ENCODE measurements at regions not wholly inside any gene's neighbourhood (a gene's known extent, or its start where the extent isn't known, plus 50 kb on each side); places are given as distances from the start of the nearest gene placed in this dataset.
A peak's percentile ranks its signal among the peaks of the same experiment; 100 is the strongest.

DNA sequence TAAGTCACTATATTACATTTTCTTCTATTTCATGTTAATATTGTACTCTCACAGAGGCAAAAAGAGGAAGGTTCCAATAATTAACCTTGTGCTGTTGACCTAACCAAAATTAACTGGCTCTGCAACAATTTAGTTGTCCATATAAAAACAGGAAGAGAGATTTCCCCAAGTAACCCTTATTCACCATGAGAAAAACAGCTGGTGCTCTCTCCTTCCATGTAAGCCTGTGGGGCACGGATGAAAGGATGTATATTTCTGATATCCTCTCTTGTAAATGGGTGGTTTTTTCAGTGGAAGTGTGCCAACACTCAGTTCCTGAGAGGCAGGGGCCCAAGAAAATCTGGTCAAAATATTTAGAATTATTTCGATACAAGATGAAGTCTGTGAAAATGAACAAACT is 358.1 kb downstream of the CRPPA start:
- Histone ChIP-seq H3K4me1 (ENCODE audit: control insufficient read depth in 2 of 2, insufficient read depth in 2 of 2, low read length in 2 of 2) (no peaks in the 10 kb centered on the region), H3K36me3 (ENCODE audit: control insufficient read depth in 2 of 3, insufficient read depth in 3 of 3, low read length in 3 of 3) (no peaks in the 10 kb centered on the region), H3K4me3 (ENCODE audit: low read length) (no peak overlapping the region), H3K9me3 (ENCODE audit: control insufficient read depth in 2 of 3, low read length in 3 of 3) (no peaks in the 10 kb centered on the region), H3K27me3 (ENCODE audit: control insufficient read depth in 2 of 2, insufficient read depth in 2 of 2, low read length in 2 of 2) (no peaks in the 10 kb centered on the region), H3K27ac (ENCODE audit: low read depth, low read length) (no peak overlapping the region)
- H3K27me3 Mint-ChIP-seq, result peaks cover 0 to 9% (median 0%) of the 10 kb centered on the region in 5 donors
- intact Hi-C loops (cut with micrococcal nuclease), result no loop called here
- no peaks in the 10 kb centered on the region for H3K9me3 Mint-ChIP-seq
- ChIA-PET POLR2A (no interaction called here), CTCF (no interaction called here)
- H3K27ac Mint-ChIP-seq, result no peak overlapping the region
- DNase-seq, result no peak
- no peaks in the 10 kb centered on the region for H3K4me1 Mint-ChIP-seq
- no peak overlapping the region for H3K4me3 Mint-ChIP-seq
- no peak for ATAC-seq
- H3K36me3 Mint-ChIP-seq, result no peaks in the 10 kb centered on the region

DNA sequence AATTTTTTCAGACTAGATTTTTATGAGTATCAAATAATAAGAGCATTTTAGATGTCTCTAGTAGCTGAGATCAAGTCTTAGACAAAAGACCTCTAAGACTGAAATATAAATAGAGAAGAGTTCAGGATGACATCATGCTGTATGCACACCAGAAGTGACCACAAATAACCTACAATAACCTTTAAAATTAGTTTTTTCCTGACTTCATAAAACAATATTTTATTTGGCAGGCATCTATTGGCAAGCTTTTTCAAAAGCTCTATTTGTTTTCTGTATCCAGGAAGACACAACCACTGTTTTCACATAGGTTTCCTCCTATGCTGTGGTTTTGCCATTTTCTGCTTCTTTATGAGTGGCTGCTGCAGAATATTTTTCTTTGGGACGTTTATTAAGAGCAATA is 359.1 kb downstream of the CRPPA start:
- Mint-ChIP-seq H3K9me3 (no peaks in the 10 kb centered on the region), H3K36me3 (no peaks in the 10 kb centered on the region), H3K4me3 (no peak overlapping the region), H3K4me1 (no peaks in the 10 kb centered on the region), H3K27ac (no peak overlapping the region), H3K27me3 (peaks cover 0 to 9% (median 0%) of the 10 kb centered on the region in 5 donors)
- Histone ChIP-seq H3K27ac (ENCODE audit: low read depth, low read length) (no peak overlapping the region), H3K27me3 (ENCODE audit: control insufficient read depth in 2 of 2, insufficient read depth in 2 of 2, low read length in 2 of 2) (no peaks in the 10 kb centered on the region), H3K4me3 (ENCODE audit: low read length) (no peak overlapping the region), H3K9me3 (ENCODE audit: control insufficient read depth in 2 of 3, low read length in 3 of 3) (no peaks in the 10 kb centered on the region), H3K4me1 (ENCODE audit: control insufficient read depth in 2 of 2, insufficient read depth in 2 of 2, low read length in 2 of 2) (no peaks in the 10 kb centered on the region), H3K36me3 (ENCODE audit: control insufficient read depth in 2 of 3, insufficient read depth in 3 of 3, low read length in 3 of 3) (no peaks in the 10 kb centered on the region)
- CTCF ChIA-PET, result no interaction called here
- ATAC-seq (peak; percentile 27), DNase-seq (no peak)
- POLR2A ChIA-PET, result no interaction called here
- intact Hi-C loops (cut with micrococcal nuclease), result no loop called here

DNA sequence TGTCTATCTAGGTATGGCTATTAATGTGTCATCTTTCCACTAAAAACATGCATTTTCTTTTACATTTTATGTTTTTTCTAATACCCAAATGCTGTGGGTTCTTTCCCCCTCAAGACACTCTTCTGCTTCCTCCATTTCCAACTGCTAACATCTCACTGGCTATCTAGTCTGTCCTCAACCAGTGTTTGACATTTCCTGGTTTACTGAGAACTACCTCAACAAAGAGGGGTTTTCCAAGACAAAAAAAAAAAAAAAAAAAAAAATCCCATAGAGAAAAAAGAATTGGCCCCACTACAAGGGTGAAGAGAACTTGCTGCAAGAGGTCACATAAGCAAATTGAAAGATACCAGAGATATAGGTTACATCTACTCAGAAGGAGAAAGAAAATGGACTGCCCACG is 359.7 kb downstream of the CRPPA start:
- no peaks in the 10 kb centered on the region for H3K9me3 ChIP-seq (ENCODE audit: control insufficient read depth in 2 of 3, low read length in 3 of 3)
- H3K27me3 ChIP-seq (ENCODE audit: control insufficient read depth in 2 of 2, insufficient read depth in 2 of 2, low read length in 2 of 2), result no peaks in the 10 kb centered on the region
- H3K36me3 ChIP-seq (ENCODE audit: control insufficient read depth in 2 of 3, insufficient read depth in 3 of 3, low read length in 3 of 3), result no peaks in the 10 kb centered on the region
- no peaks in the 10 kb centered on the region for H3K4me1 ChIP-seq (ENCODE audit: control insufficient read depth in 2 of 2, insufficient read depth in 2 of 2, low read length in 2 of 2)
- intact Hi-C loops (cut with micrococcal nuclease), result no loop called here
- POLR2A ChIA-PET, result no interaction called here
- H3K4me3 ChIP-seq (ENCODE audit: low read length), result no peak overlapping the region
- no peaks in the 10 kb centered on the region for H3K9me3 Mint-ChIP-seq
- no peak overlapping the region for H3K27ac Mint-ChIP-seq
- no peak overlapping the region for H3K4me3 Mint-ChIP-seq
- CTCF ChIA-PET, result no interaction called here
- H3K27ac ChIP-seq (ENCODE audit: low read depth, low read length), result no peak overlapping the region
- DNase-seq, result no peak
- no peaks in the 10 kb centered on the region for H3K4me1 Mint-ChIP-seq
- peaks cover 0 to 9% (median 0%) of the 10 kb centered on the region in 5 donors for H3K27me3 Mint-ChIP-seq
- no peaks in the 10 kb centered on the region for H3K36me3 Mint-ChIP-seq
- ATAC-seq, result no peak

DNA sequence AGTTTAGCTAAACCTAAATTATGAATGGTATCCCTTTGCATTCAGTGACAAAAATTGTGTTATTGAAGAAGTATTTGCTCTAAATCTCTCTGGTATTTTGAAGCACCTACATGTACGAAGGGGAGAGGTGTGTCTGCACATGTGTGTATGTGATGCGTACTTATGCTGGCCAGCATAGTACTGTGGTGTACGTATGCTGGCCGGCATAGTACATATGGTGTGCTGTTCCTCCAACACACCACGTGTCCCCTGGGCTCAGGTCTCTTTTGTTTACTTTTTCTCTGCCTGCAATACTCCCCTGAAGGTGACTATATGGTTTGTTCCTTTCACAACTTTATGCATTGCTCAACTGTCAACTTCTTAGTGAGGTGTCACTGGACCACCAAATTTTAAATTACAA is 360.3 kb downstream of the CRPPA start:
- no peak overlapping the region for H3K27ac ChIP-seq (ENCODE audit: low read depth, low read length)
- no peak for ATAC-seq
- H3K36me3 ChIP-seq (ENCODE audit: control insufficient read depth in 2 of 3, insufficient read depth in 3 of 3, low read length in 3 of 3), result no peaks in the 10 kb centered on the region
- intact Hi-C loops (cut with micrococcal nuclease), result no loop called here
- no peaks in the 10 kb centered on the region for H3K27me3 ChIP-seq (ENCODE audit: control insufficient read depth in 2 of 2, insufficient read depth in 2 of 2, low read length in 2 of 2)
- no peaks in the 10 kb centered on the region for H3K4me1 ChIP-seq (ENCODE audit: control insufficient read depth in 2 of 2, insufficient read depth in 2 of 2, low read length in 2 of 2)
- H3K4me3 ChIP-seq (ENCODE audit: low read length), result no peak overlapping the region
- H3K9me3 ChIP-seq (ENCODE audit: control insufficient read depth in 2 of 3, low read length in 3 of 3), result no peaks in the 10 kb centered on the region
- DNase-seq, result no peak
- Mint-ChIP-seq H3K4me3 (no peak overlapping the region), H3K36me3 (no peaks in the 10 kb centered on the region), H3K9me3 (no peaks in the 10 kb centered on the region), H3K27ac (no peak overlapping the region), H3K4me1 (no peaks in the 10 kb centered on the region), H3K27me3 (peaks cover 0 to 9% (median 0%) of the 10 kb centered on the region in 5 donors)
- POLR2A ChIA-PET, result no interaction called here
- CTCF ChIA-PET, result no interaction called here

DNA sequence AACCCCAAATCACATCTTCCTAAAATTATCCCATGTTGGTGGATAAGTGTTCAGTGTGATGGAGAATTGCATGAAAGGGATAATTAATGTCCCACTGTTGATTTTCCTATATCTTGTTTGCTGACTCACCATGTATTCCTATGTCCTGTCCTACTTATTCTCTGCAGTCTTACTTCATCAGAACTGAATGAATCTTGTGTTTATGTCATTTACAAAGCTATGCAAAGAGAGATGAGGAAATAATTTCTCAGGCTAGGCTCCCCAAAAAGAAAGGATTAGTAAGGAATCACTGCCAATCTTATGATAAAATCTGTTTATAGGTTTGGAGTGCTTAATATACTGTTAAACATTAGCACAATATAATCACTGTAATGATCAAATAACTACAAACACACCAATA is 360.8 kb downstream of the CRPPA start:
- DNase-seq (no peak), ATAC-seq (no peak)
- no peaks in the 10 kb centered on the region for H3K36me3 ChIP-seq (ENCODE audit: control insufficient read depth in 2 of 3, insufficient read depth in 3 of 3, low read length in 3 of 3)
- Mint-ChIP-seq H3K4me3 (no peak overlapping the region), H3K9me3 (no peaks in the 10 kb centered on the region), H3K36me3 (no peaks in the 10 kb centered on the region), H3K27ac (no peak overlapping the region), H3K4me1 (no peaks in the 10 kb centered on the region), H3K27me3 (peaks cover 0 to 9% (median 0%) of the 10 kb centered on the region in 5 donors)
- no peak overlapping the region for H3K4me3 ChIP-seq (ENCODE audit: low read length)
- H3K4me1 ChIP-seq (ENCODE audit: control insufficient read depth in 2 of 2, insufficient read depth in 2 of 2, low read length in 2 of 2), result no peaks in the 10 kb centered on the region
- ChIA-PET CTCF (no interaction called here), POLR2A (no interaction called here)
- H3K27ac ChIP-seq (ENCODE audit: low read depth, low read length), result no peak overlapping the region
- intact Hi-C loops (cut with micrococcal nuclease), result no loop called here
- no peaks in the 10 kb centered on the region for H3K27me3 ChIP-seq (ENCODE audit: control insufficient read depth in 2 of 2, insufficient read depth in 2 of 2, low read length in 2 of 2)
- no peaks in the 10 kb centered on the region for H3K9me3 ChIP-seq (ENCODE audit: control insufficient read depth in 2 of 3, low read length in 3 of 3)

DNA sequence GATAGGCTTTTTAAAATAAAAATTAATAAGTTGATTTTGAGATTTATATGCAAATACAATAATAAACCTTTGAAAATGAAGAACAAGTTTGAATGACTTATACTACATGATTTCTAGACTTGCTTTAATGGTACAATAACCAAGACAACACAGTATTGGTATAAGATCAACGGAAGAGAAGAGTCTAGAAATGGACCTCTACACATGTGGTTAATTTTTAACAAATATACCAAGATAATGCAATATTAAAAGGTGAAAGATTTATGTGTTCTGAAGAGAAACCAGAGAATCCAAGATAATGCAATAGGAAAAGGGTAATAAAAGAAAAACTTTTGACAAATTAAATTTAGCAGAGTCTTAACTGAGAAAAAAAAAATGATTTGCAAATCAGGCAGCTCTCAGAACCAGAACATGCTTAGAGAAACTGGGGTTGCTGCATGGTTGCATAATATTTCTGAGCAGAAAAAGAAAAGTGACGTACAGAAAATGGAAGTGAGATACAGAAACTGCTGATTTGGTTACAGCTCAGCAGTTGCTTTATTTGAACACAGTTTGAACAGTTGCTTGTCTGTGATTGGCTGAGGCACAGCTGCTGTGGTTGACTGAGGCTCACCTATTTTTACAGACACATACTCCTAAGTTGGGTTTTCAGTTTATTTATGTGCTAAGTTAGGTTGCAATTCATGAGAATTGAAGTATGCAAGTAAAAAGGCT is 365.9 kb downstream of the CRPPA start:
- no peaks in the 10 kb centered on the region for H3K36me3 Mint-ChIP-seq
- ATAC-seq (no peak), DNase-seq (no peak)
- Histone ChIP-seq H3K27me3 (ENCODE audit: control insufficient read depth in 2 of 2, insufficient read depth in 2 of 2, low read length in 2 of 2) (no peaks in the 10 kb centered on the region), H3K4me3 (ENCODE audit: low read length) (no peak overlapping the region), H3K36me3 (ENCODE audit: control insufficient read depth in 2 of 3, insufficient read depth in 3 of 3, low read length in 3 of 3) (no peaks in the 10 kb centered on the region), H3K27ac (ENCODE audit: low read depth, low read length) (no peak overlapping the region), H3K4me1 (ENCODE audit: control insufficient read depth in 2 of 2, insufficient read depth in 2 of 2, low read length in 2 of 2) (no peaks in the 10 kb centered on the region), H3K9me3 (ENCODE audit: control insufficient read depth in 2 of 3, low read length in 3 of 3) (no peaks in the 10 kb centered on the region)
- ChIA-PET POLR2A (no interaction called here), CTCF (no interaction called here)
- peaks cover 0 to 2% (median 0%) of the 10 kb centered on the region in 5 donors for H3K27me3 Mint-ChIP-seq
- no peak overlapping the region for H3K4me3 Mint-ChIP-seq
- H3K4me1 Mint-ChIP-seq, result no peaks in the 10 kb centered on the region
- H3K27ac Mint-ChIP-seq, result no peak overlapping the region
- H3K9me3 Mint-ChIP-seq, result peaks cover 0 to 1% (median 0%) of the 10 kb centered on the region in 11 donors
- intact Hi-C loops (cut with micrococcal nuclease), result no loop called here

DNA sequence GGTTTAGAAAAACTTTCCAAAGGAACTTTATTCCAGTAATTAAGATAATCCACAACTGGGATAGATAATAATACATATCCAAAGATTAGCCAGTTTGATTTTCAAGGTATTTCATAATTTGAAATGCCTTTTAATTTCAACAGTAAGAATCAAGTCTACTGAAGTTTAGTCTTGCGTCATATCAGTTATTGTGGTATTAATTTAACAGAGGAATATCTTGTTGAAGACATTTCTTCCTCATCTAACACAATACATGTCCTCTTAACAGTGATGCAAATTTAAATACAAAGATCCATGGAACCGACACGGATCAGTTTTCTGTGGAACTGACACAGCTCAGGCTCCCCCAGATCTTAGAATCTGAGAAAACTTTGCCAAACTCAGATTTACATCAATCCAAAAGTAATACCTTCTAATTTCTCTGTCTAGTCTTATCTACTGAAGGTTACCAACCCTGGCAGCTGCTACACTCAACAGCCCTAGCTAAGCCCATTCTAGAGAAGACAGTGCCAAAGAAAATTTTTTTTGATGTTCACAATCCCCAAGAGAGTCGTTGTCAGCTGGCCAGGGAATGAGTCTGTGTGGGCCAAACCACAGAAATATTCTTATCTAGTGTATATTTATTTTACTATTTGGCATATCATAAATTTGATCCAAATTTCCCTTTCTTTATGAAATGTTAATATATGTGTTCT is 365.2 kb upstream of the MEOX2 start:
- Histone ChIP-seq H3K4me1 (ENCODE audit: control insufficient read depth in 2 of 2, insufficient read depth in 2 of 2, low read length in 2 of 2) (no peaks in the 10 kb centered on the region), H3K27ac (ENCODE audit: low read depth, low read length) (no peak overlapping the region), H3K4me3 (ENCODE audit: low read length) (no peak overlapping the region), H3K36me3 (ENCODE audit: control insufficient read depth in 2 of 3, insufficient read depth in 3 of 3, low read length in 3 of 3) (no peaks in the 10 kb centered on the region), H3K9me3 (ENCODE audit: control insufficient read depth in 2 of 3, low read length in 3 of 3) (no peaks in the 10 kb centered on the region), H3K27me3 (ENCODE audit: control insufficient read depth in 2 of 2, insufficient read depth in 2 of 2, low read length in 2 of 2) (no peaks in the 10 kb centered on the region)
- ChIA-PET POLR2A (no interaction called here), CTCF (no interaction called here)
- H3K36me3 Mint-ChIP-seq, result no peaks in the 10 kb centered on the region
- ATAC-seq (no peak), DNase-seq (no peak)
- H3K4me3 Mint-ChIP-seq, result no peak overlapping the region
- intact Hi-C loops (cut with micrococcal nuclease), result no loop called here
- H3K27ac Mint-ChIP-seq, result no peak overlapping the region
- peaks cover 0 to 1% (median 0%) of the 10 kb centered on the region in 11 donors for H3K9me3 Mint-ChIP-seq
- peaks cover 0 to 3% (median 0%) of the 10 kb centered on the region in 5 donors for H3K27me3 Mint-ChIP-seq
- H3K4me1 Mint-ChIP-seq, result peaks cover 0 to under 1% (median 0%) of the 10 kb centered on the region in 7 donors
